ENCODE measurements at regions not wholly inside any gene's neighbourhood (a gene's known extent, or its start where the extent isn't known, plus 50 kb on each side); places are given as distances from the start of the nearest gene placed in this dataset.

- no peak for TF ChIP-seq CTCF (IDR thresholded peaks at IDR 0.05)
- TF ChIP-seq POLR2AphosphoS5 (IDR thresholded peaks at IDR 0.05), result no peak
- no peak for TF ChIP-seq EP300 (IDR thresholded peaks at IDR 0.05)
- no peak for TF ChIP-seq POLR2A (IDR thresholded peaks at IDR 0.05)
Measured at GRCh38 chr2:125371867-125372266, 1284.1 kb upstream of the GYPC start.
